ENCODE measurements at regions not wholly inside any gene's neighbourhood (a gene's known extent, or its start where the extent isn't known, plus 50 kb on each side); places are given as distances from the start of the nearest gene placed in this dataset.

DNA sequence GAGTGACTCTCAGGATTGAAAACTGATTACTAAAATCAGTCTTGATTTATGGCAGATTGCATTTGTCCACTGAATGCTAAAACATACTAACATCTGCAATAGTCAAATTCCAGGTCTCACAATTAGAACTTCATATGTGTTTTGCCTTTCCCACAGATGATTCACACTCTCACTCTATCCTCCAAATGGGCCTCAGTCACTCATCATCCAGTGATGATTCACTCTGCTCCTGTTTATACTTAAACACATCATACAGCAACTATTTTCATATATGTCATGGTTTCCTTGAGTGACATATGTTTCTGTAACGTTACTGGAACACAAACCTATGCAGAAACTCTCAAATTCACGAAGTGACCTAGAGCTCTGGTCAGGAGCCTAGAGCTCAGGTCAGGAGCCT is 512.9 kb downstream of the HINT1 start (continued):
- TF ChIP-seq NR3C1 (CRISPR knock-in tag; IDR thresholded peaks at IDR 0.05): no peak
- TF ChIP-seq RB1 (IDR thresholded peaks at IDR 0.05; ENCODE audit: low read depth): no peak
- TF ChIP-seq, protein P1, sequence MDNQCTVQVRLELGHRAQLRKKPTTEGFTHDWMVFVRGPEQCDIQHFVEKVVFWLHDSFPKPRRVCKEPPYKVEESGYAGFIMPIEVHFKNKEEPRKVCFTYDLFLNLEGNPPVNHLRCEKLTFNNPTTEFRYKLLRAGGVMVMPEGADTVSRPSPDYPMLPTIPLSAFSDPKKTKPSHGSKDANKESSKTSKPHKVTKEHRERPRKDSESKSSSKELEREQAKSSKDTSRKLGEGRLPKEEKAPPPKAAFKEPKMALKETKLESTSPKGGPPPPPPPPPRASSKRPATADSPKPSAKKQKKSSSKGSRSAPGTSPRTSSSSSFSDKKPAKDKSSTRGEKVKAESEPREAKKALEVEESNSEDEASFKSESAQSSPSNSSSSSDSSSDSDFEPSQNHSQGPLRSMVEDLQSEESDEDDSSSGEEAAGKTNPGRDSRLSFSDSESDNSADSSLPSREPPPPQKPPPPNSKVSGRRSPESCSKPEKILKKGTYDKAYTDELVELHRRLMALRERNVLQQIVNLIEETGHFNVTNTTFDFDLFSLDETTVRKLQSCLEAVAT (IDR thresholded peaks at IDR 0.05): no peak
- no peak for TF ChIP-seq RFX5 (IDR thresholded peaks at IDR 0.05; ENCODE audit: low read depth, low read length)
- TF ChIP-seq, protein P2, sequence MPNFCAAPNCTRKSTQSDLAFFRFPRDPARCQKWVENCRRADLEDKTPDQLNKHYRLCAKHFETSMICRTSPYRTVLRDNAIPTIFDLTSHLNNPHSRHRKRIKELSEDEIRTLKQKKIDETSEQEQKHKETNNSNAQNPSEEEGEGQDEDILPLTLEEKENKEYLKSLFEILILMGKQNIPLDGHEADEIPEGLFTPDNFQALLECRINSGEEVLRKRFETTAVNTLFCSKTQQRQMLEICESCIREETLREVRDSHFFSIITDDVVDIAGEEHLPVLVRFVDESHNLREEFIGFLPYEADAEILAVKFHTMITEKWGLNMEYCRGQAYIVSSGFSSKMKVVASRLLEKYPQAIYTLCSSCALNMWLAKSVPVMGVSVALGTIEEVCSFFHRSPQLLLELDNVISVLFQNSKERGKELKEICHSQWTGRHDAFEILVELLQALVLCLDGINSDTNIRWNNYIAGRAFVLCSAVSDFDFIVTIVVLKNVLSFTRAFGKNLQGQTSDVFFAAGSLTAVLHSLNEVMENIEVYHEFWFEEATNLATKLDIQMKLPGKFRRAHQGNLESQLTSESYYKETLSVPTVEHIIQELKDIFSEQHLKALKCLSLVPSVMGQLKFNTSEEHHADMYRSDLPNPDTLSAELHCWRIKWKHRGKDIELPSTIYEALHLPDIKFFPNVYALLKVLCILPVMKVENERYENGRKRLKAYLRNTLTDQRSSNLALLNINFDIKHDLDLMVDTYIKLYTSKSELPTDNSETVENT (CRISPR knock-in tag; IDR thresholded peaks at IDR 0.05): no peak
- no peak for TF ChIP-seq HCFC1 (IDR thresholded peaks at IDR 0.05; ENCODE audit: low read depth, low read length)

GRCh38 chr5:130651440-130651839 is 513.6 kb downstream of the HINT1 start:
- CTCF ChIA-PET (ENCODE audit: low intra/inter-chr PET ratio): no interaction called here
- Histone ChIP-seq H3K36me3 (ENCODE audit: control insufficient read depth, insufficient read depth, low read length) (no peaks in the 10 kb centered on the region), H3K4me1 (replicated peaks in 1 of 2; ENCODE audit: control insufficient read depth in 2 of 2, insufficient read depth in 2 of 2, low read length in 2 of 2) (no peaks in the 10 kb centered on the region), H3K4me3 (no peak overlapping the region), H3K9me1 (ENCODE audit: control insufficient read depth, insufficient read depth, low read length) (no peaks in the 10 kb centered on the region), H3K9ac (ENCODE audit: insufficient read depth in 1 of 2, low read depth in 2 of 2, low read length in 2 of 2) (no peak overlapping the region), H3K27me3 (ENCODE audit: control insufficient read depth in 2 of 2, insufficient read depth in 2 of 2, low read length in 2 of 2) (no peaks in the 10 kb centered on the region), H3K9me3 (replicated peaks; ENCODE audit: control insufficient read depth, insufficient read depth, low read depth, low read length) (no peaks in the 10 kb centered on the region), H3K27ac (ENCODE audit: extremely low read depth, low read depth, low read length) (no peak overlapping the region), H4K20me1 (replicated peaks; ENCODE audit: control insufficient read depth, insufficient read depth, low read length) (no peaks in the 10 kb centered on the region), H3K4me2 (ENCODE audit: insufficient read depth, low read length) (no peak overlapping the region), H3K79me2 (ENCODE audit: control insufficient read depth, insufficient read depth, low read length) (no peaks in the 10 kb centered on the region), H2AFZ (ENCODE audit: low read depth, low read length) (no peak overlapping the region)
- DNase-seq (ENCODE audit: extremely low read depth in 1 of 4, low spot score in 3 of 4): no peak
- in situ Hi-C loops (cut with MboI) (no loop called here), intact Hi-C loops (cut with micrococcal nuclease) (no loop called here)
- no peak for ATAC-seq
- WGBS (ENCODE audit: insufficient coverage, low coverage, missing lambda C conversion rate): 0% methylated on average over 1 of the region's 1 CpG
- no TSS peak for BruUV-seq (replicated peaks)
- FAIRE-seq: no peak
- POLR2A ChIA-PET: no interaction called here
- TF ChIP-seq IRF9 (tag; IDR thresholded peaks at IDR 0.05): no peak
- no peak for TF ChIP-seq EGR1 (conservative IDR thresholded peaks at IDR 0.05)
- no peak for TF ChIP-seq CBX3 (IDR thresholded peaks at IDR 0.05; ENCODE audit: borderline replicate concordance in 1 of 2, low read length in 2 of 2)
- no peak for TF ChIP-seq TGIF2 (CRISPR knock-in tag; IDR thresholded peaks at IDR 0.05)
- TF ChIP-seq FUS (optimal IDR thresholded peaks at IDR 0.05; ENCODE audit: low read depth, low read length): no peak
- no peak for TF ChIP-seq SP2 (IDR thresholded peaks at IDR 0.05; ENCODE audit: extremely low read depth, low read depth, low read length, poor library complexity, severe bottlenecking)
- no peak for TF ChIP-seq ZSCAN29 (IDR thresholded peaks at IDR 0.05)
- TF ChIP-seq IFI16 (CRISPR knock-in tag; IDR thresholded peaks at IDR 0.05): no peak
